HG03060 (cell line): ENCODE measurements at regions not wholly inside any gene's neighbourhood (a gene's known extent, or its start where the extent isn't known, plus 50 kb on each side); places are given as distances from the start of the nearest gene placed in this dataset.
"Not testable (repeated sequence)": the region's sequence is repeated elsewhere in the genome, so short reads cannot be mapped to it uniquely, and the experiment has no call there.

Experiments
- ATAC-seq: cut with Tn5 transposase; IDR thresholded peaks from one replicate; pipeline ENCODE4 v1.9.1; 2021; ENCODE audit warnings: low read depth, moderate number of reproducible peaks; ENCODE audit not compliant: unreplicated experiment

GRCh38 chr4:77496457-77496856 lies 109.2 kb upstream of the CXCL13 start:
- ATAC-seq, result no peak

- ATAC-seq, result no peak
Observed at GRCh38 chr4:77500801-77501200, 104.8 kb upstream of the CXCL13 start.

GRCh38 chr4:77501240-77501639 lies 104.4 kb upstream of the CXCL13 start:
- ATAC-seq, result no peak

GRCh38 chr4:77501851-77502250 lies 103.8 kb upstream of the CXCL13 start:
- ATAC-seq, result no peak

- no peak for ATAC-seq
Observed at GRCh38 chr4:77504407-77504806, 101.2 kb upstream of the CXCL13 start.

GRCh38 chr4:77505275-77505957 lies 100.2 kb upstream of the CXCL13 start:
- no peak for ATAC-seq

GRCh38 chr4:77505958-77506319 lies 99.7 kb upstream of the CXCL13 start:
- no peak for ATAC-seq

GRCh38 chr4:77510367-77510766 lies 95.3 kb upstream of the CXCL13 start:
- no peak for ATAC-seq

- no peak for ATAC-seq
Observed at GRCh38 chr4:77525538-77525937, 80.1 kb upstream of the CXCL13 start.

- not testable (repeated sequence) for ATAC-seq
Observed at GRCh38 chr4:77527900-77528299, 77.7 kb upstream of the CXCL13 start.

- no peak for ATAC-seq
Observed at GRCh38 chr4:77538144-77538543, 67.5 kb upstream of the CXCL13 start.

GRCh38 chr4:77538574-77539157 lies 67.0 kb upstream of the CXCL13 start:
- ATAC-seq, result no peak
